Muscle of leg (tissue), 3 donors: ENCODE measurements at regions not wholly inside any gene's neighbourhood (a gene's known extent, or its start where the extent isn't known, plus 50 kb on each side); places are given as distances from the start of the nearest gene placed in this dataset.
"Not testable (repeated sequence)": the region's sequence is repeated elsewhere in the genome, so short reads cannot be mapped to it uniquely, and the experiment has no call there.

Source experiments
- DNase-seq: peaks from one replicate; pipeline ENCODE4 v3.0.0; 2013
- H3K27ac ChIP-seq: one replicate; pipeline ENCODE4 v1.5.1; 2013; ENCODE audit warnings: mild to moderate bottlenecking, low read length, control low read depth
- H3K27me3 ChIP-seq: one replicate; pipeline ENCODE4 v1.6.1; 2013; ENCODE audit warnings: low read length; ENCODE audit not compliant: control insufficient read depth, insufficient read depth
- H3K36me3 ChIP-seq: one replicate; pipeline ENCODE4 v1.6.1; 2013; ENCODE audit warnings: low read length; ENCODE audit not compliant: control insufficient read depth, insufficient read depth
- H3K4me1 ChIP-seq: one replicate; pipeline ENCODE4 v1.6.1; 2013; ENCODE audit warnings: low read length; ENCODE audit not compliant: control insufficient read depth, insufficient read depth
- H3K4me3 ChIP-seq: one replicate; pipeline ENCODE4 v1.5.1; 2013; ENCODE audit warnings: low read length, control low read depth
- H3K9me3 ChIP-seq: replicated peaks from 2 replicates; pipeline ENCODE4 v1.6.1; 2013; ENCODE audit warnings: low read depth, low read length; ENCODE audit not compliant: control insufficient read depth
- WGBS: methylation state at CpG from one replicate; pipeline ENCODE4 v1.1.5; 2013; ENCODE audit warnings: missing lambda C conversion rate; ENCODE audit not compliant: insufficient coverage; 5-methylcytosine and 5-hydroxymethylcytosine counted together

- DNase-seq: no peak
- Histone ChIP-seq H3K27ac (no peak overlapping the region), H3K9me3 (no peaks in the 10 kb centered on the region), H3K36me3 (no peaks in the 10 kb centered on the region), H3K27me3 (peaks cover 2% of the 10 kb centered on the region), H3K4me3 (no peak overlapping the region), H3K4me1 (no peaks in the 10 kb centered on the region)
- 44% methylated on average over 2 of the region's 5 CpGs for WGBS
Observed at GRCh38 chr10:130340816-130341215, 204.6 kb downstream of the GLRX3 start.

DNA sequence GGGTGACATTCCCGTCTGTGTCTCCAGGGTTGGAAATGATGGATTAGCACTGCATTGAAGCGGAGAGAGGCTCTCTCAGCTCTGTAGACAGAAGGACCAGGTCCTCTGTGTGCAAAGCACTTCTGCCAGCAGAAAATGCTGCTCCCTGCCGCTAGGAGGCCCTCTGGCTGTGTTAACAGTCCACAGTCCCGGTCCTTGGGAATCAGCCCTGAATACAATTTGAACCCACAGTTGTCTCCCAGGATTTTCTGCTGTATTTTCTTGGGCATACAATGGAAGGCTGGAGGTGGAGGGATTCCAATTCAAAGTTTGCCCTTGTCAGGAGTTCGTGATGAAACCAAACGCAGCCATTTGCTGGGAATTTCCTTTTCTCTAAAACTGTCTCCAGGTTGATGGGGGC is 205.2 kb downstream of the GLRX3 start:
- Histone ChIP-seq H3K27me3 (peaks cover 2% of the 10 kb centered on the region), H3K27ac (no peak overlapping the region), H3K36me3 (no peaks in the 10 kb centered on the region), H3K9me3 (no peaks in the 10 kb centered on the region), H3K4me1 (no peaks in the 10 kb centered on the region), H3K4me3 (no peak overlapping the region)
- WGBS: 9% methylated on average over 3 of the region's 6 CpGs
- DNase-seq: peak; percentile 5

- DNase-seq: no peak
- H3K4me3 ChIP-seq: no peak overlapping the region
- H3K9me3 ChIP-seq: no peaks in the 10 kb centered on the region
- WGBS: no CpG with 5 or more reads among the region's 1 CpG
- no peaks in the 10 kb centered on the region for H3K27me3 ChIP-seq
- no peaks in the 10 kb centered on the region for H3K4me1 ChIP-seq
- no peak overlapping the region for H3K27ac ChIP-seq
- H3K36me3 ChIP-seq: no peaks in the 10 kb centered on the region
Observed at GRCh38 chr10:130345728-130346127, 209.5 kb downstream of the GLRX3 start.

DNA sequence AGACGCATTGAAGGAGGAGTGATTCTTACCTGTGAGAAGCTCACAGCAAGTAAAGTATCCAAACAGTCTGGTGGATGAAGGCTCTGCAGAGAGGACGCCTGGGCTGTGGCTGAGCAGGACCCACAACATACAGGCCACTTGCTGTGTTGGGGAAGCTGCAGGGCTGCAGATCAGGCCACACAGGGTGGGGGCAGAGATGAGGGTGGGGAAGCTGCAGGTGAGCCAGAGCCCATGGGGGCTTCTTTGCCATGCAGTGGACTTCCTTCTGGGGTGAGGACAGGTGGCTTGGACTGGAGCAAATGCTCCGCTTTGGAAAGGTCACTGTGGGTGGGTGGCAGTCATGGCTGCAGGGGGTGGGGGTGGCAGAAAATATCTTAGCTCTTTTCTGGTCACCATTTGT is 214.8 kb downstream of the GLRX3 start:
- Histone ChIP-seq H3K9me3 (no peaks in the 10 kb centered on the region), H3K27me3 (peaks cover 4% of the 10 kb centered on the region), H3K4me3 (no peak overlapping the region), H3K36me3 (no peaks in the 10 kb centered on the region), H3K27ac (no peak overlapping the region), H3K4me1 (no peaks in the 10 kb centered on the region)
- DNase-seq: no peak
- WGBS: 58% methylated on average over 2 of the region's 3 CpGs

DNA sequence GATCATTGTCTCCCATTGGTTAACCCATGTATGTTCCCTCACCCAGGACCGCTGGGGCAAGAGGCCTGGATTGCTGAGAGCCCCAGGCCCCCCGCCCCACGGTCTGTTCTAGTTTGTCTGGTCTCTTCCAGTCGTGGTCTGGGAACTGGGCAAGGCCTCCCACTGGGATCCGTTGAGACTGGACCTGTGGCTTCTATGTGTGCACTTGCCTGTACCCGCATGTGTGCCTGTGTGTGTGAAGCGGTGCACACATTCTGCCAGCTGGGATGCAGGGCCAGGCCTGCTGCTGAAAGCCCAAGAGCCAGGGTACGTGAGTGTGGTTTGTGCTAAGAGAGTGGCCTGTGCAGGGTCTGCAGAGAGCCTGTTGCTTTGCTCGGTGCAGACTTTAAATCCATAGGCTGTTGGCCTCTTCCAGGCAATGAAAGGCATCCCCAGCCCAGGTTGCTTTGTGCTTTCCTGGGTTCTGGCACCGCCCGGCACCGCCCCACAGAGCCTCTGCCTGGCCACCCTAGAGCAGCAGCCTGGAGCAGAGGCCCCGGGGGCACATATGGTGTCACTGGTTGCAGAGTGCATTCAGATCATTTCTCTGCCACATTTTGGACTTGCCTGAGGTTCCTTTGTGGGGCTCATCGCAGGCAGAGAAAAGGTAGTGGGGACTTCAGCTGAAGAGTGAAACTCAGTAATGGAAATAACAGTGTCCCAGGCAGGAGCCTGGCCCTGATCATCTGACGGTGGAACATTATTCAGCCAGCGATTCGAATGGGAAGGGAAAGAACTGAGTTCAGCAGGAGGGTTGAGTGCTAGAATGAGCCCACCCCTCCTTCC is 215.5 kb downstream of the GLRX3 start:
- no peak overlapping the region for H3K4me3 ChIP-seq
- H3K4me1 ChIP-seq: no peaks in the 10 kb centered on the region
- H3K9me3 ChIP-seq: no peaks in the 10 kb centered on the region
- H3K27me3 ChIP-seq: peaks cover 4% of the 10 kb centered on the region
- 70% methylated on average over 16 of the region's 17 CpGs for WGBS
- no peaks in the 10 kb centered on the region for H3K36me3 ChIP-seq
- DNase-seq: no peak
- no peak overlapping the region for H3K27ac ChIP-seq

- WGBS: 38% methylated on average over 5 of the region's 9 CpGs
- Histone ChIP-seq H3K36me3 (no peaks in the 10 kb centered on the region), H3K4me1 (no peaks in the 10 kb centered on the region), H3K27me3 (peaks cover 4% of the 10 kb centered on the region), H3K9me3 (no peaks in the 10 kb centered on the region), H3K27ac (no peak overlapping the region), H3K4me3 (no peak overlapping the region)
- DNase-seq: no peak
Observed at GRCh38 chr10:130352291-130352645, 216.1 kb downstream of the GLRX3 start.

DNA sequence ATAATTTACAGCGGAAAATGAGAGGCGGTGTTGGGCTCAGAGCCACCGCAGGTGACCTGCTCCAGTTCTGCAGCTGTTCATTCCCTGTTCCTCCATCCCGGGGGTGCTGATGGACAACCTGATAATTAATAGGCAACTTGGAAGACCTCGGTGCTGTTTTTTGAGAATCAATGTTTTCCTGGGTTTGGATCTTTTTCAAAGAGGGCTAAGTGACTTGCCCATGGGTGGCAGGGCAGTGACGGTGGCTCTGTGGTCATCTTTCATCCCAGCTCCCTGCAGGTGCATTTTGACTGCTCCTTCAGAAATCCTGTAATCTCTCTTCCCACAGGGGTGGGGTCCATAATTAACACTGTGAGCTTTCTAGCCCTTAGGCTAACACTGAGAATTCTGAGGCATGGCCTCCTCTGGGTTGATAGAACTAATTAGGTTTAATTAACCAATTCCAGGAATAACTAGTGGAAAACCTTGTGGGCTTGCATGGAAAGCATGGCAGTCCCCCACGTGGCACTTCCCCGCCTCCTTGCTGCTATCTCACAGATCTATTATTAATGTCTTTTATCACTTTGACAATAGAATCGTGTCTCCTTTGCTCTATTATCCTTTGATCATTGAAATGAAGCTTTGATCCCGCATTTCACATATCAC is 217.9 kb downstream of the GLRX3 start:
- DNase-seq: no peak
- 55% methylated on average over 7 of the region's 10 CpGs for WGBS
- Histone ChIP-seq H3K27me3 (peaks cover 6% of the 10 kb centered on the region), H3K36me3 (no peaks in the 10 kb centered on the region), H3K27ac (no peak overlapping the region), H3K9me3 (no peaks in the 10 kb centered on the region), H3K4me1 (no peaks in the 10 kb centered on the region), H3K4me3 (no peak overlapping the region)

DNA sequence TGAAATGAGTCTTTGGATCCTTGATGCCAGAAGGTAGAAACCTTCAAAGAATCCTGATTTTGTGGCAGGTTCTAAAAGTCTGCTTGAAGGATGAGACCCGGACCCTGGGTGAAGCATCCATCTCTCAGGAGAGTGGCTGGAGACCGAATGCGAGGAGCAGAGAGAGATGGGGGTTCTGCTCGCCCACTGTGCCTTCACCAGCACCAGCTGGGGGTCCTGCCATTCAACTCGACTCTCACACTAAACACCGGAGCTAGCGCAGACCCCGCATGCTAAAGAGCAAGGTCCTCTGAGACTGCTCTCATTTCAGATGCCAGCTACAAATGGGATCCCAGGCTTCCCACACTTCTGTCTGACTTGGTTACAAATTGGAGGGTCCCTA is 218.4 kb downstream of the GLRX3 start:
- H3K36me3 ChIP-seq: no peaks in the 10 kb centered on the region
- peaks cover 6% of the 10 kb centered on the region for H3K27me3 ChIP-seq
- H3K9me3 ChIP-seq: no peaks in the 10 kb centered on the region
- 87% methylated on average over 6 of the region's 8 CpGs for WGBS
- H3K4me3 ChIP-seq: no peak overlapping the region
- H3K4me1 ChIP-seq: no peaks in the 10 kb centered on the region
- no peak overlapping the region for H3K27ac ChIP-seq
- DNase-seq: no peak

DNA sequence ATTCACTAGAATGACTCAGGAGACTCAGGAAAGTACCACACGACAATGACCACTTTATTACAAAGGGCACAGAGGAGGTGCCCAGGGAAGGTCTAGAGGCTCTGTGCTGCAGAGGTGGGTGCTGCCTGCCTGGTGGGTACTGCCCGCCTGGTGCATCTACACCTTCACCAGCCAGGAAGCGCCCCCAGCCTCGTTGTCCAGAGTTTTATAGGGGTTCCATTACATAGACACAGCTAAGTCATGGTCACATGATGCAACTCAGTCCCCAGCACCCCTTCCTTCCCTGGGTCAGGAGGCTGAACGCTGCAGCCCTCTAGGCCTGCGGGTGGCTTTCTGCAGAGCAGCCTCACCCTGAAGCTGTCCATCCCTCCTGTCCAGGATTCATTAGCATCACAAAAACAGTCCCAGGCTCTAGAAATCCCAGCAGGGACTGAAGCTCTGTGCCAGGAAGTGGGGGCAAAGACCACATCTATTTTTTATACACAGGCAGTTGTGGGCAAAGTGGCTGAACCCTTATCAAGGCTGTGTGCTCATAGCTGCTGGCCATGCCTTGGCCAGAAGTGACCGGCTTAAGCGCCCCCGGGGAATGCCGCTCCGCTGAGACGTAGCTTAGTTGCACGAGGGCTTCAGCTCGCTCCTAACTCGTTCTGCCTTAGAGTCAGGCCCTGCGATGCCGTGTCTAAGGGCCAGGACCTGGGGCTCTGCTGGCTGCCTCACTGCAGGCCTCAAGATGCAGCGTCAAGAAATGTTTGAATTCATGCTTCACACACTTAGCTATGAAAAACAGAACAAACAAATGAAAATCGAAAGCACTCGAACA is 219.0 kb downstream of the GLRX3 start:
- H3K27ac ChIP-seq: no peak overlapping the region
- H3K4me3 ChIP-seq: no peak overlapping the region
- H3K27me3 ChIP-seq: peaks cover 6% of the 10 kb centered on the region
- no peak for DNase-seq
- H3K9me3 ChIP-seq: no peaks in the 10 kb centered on the region
- H3K36me3 ChIP-seq: no peaks in the 10 kb centered on the region
- 78% methylated on average over 16 of the region's 20 CpGs for WGBS
- H3K4me1 ChIP-seq: no peaks in the 10 kb centered on the region

- WGBS: 85% methylated on average over 21 of the region's 23 CpGs
- not testable (repeated sequence) for H3K9me3 ChIP-seq, DNase-seq, H3K36me3 ChIP-seq, H3K27me3 ChIP-seq, H3K27ac ChIP-seq, H3K4me3 ChIP-seq, H3K4me1 ChIP-seq
Observed at GRCh38 chr10:130356429-130356828, 220.2 kb downstream of the GLRX3 start.
